Endothelial cell of umbilical vein (primary cell): ENCODE measurements at regions not wholly inside any gene's neighbourhood (a gene's known extent, or its start where the extent isn't known, plus 50 kb on each side); places are given as distances from the start of the nearest gene placed in this dataset.

Experiments
- BruUV-seq: library from RNA; stranded (reverse); fragments of 400-500 nt; replicated peaks from 2 replicates; lab custom pipeline; 2021; lab: Mats Ljungman, UMichigan
- CTCF ChIA-PET: fragments of 300-600, 350-600 bp; sonication (Branson Sonifier 250); formaldehyde crosslinking; loops from one replicate; lab custom pipeline; 2021; ENCODE audit warnings: antibody characterized with exemption, inconsistent platforms; lab: Charles Lee
- POLR2A ChIA-PET: fragments of 300-600, 350-600 bp; sonication (Branson Sonifier 250); formaldehyde crosslinking; loops from one replicate; lab custom pipeline; 2021; ENCODE audit warnings: antibody characterized with exemption, inconsistent platforms; lab: Charles Lee
- DNase-seq: peaks from one replicate; pipeline ENCODE4 v3.0.0-alpha.2; 2011; ENCODE audit warnings: low read depth, low spot score
- FAIRE-seq: peaks from 2 replicates; lab custom pipeline; 2011; peaks lifted over from hg19 to GRCh38; lab: Jason Lieb, UNC
- H2AFZ ChIP-seq: 2 replicates; pipeline ENCODE4 v1.6.0; 2012; ENCODE audit warnings: low read depth, low read length, control low read depth, inconsistent platforms
- H3K27ac ChIP-seq: 2 replicates; pipeline ENCODE4 v1.5.1; 2011; ENCODE audit warnings: low read depth, mild to moderate bottlenecking, control low read depth, low read length, moderate library complexity; ENCODE audit not compliant: insufficient read depth
- H3K27me3 ChIP-seq, 2 experiments: 2 replicates each; pipeline versions ENCODE4 v1.6.0 to v1.6.1; 2011; ENCODE audit warnings: low read length in 2 of 2, mixed read lengths in 1 of 2; ENCODE audit not compliant: control insufficient read depth in 2 of 2, insufficient read depth in 2 of 2
- H3K36me3 ChIP-seq, 2 experiments: 2 replicates in 1 of 2; 3 replicates in 1 of 2; pipeline ENCODE4 v1.5.1; 2011; ENCODE audit warnings: low read length in 2 of 2, mild to moderate bottlenecking in 1 of 2, moderate library complexity in 1 of 2; ENCODE audit not compliant: control insufficient read depth in 2 of 2, insufficient read depth in 2 of 2; ENCODE audit errors: extremely low read depth in 1 of 2
- H3K4me1 ChIP-seq: 3 replicates; pipeline ENCODE4 v1.5.1; 2011; ENCODE audit warnings: mild to moderate bottlenecking, low read length; ENCODE audit not compliant: control insufficient read depth, insufficient read depth; ENCODE audit errors: extremely low read depth
- H3K4me2 ChIP-seq: 2 replicates; pipeline ENCODE4 v1.6.1; 2011; ENCODE audit warnings: low read length, control low read depth, mixed read lengths; ENCODE audit not compliant: insufficient read depth
- H3K4me3 ChIP-seq, 3 experiments: fragments of 200-600 bp in 1 of 3; sonication (generic), shearing (Covaris generic) in 1 of 3; replicated peaks in 1 of 3; 2 replicates each; pipeline ENCODE4 v1.5.1; 2011 to 2016; ENCODE audit warnings: control low read depth in 3 of 3, low read length in 3 of 3, mild to moderate bottlenecking in 2 of 3, inconsistent platforms in 1 of 3, low read depth in 1 of 3, moderate library complexity in 1 of 3; ENCODE audit not compliant: insufficient read depth in 1 of 3
- H3K79me2 ChIP-seq: 2 replicates; pipeline ENCODE4 v1.6.0; 2012; ENCODE audit warnings: low read length, inconsistent platforms; ENCODE audit not compliant: control insufficient read depth, insufficient read depth
- H3K9ac ChIP-seq: replicated peaks from 2 replicates; pipeline ENCODE3; 2011; ENCODE audit warnings: low read length, control low read depth; ENCODE audit not compliant: insufficient read depth; ENCODE audit errors: extremely low read depth
- H3K9me1 ChIP-seq: replicated peaks from 3 replicates; pipeline ENCODE4 v1.6.0; 2011; ENCODE audit warnings: mild to moderate bottlenecking, low read length; ENCODE audit not compliant: control insufficient read depth, insufficient read depth; ENCODE audit errors: extremely low read depth
- H3K9me3 ChIP-seq: replicated peaks from 2 replicates; pipeline ENCODE4 v1.5.1; 2012; ENCODE audit warnings: low read length, inconsistent platforms; ENCODE audit not compliant: control insufficient read depth, insufficient read depth
- H4K20me1 ChIP-seq: replicated peaks from 2 replicates; pipeline ENCODE3; 2011; ENCODE audit warnings: mild to moderate bottlenecking, low read length; ENCODE audit not compliant: control insufficient read depth, insufficient read depth; ENCODE audit errors: extremely low read depth
- EZH2 ChIP-seq: IDR thresholded peaks from 2 replicates; pipeline ENCODE4 v1.6.1; 2012; ENCODE audit warnings: borderline replicate concordance, low read depth, mild to moderate bottlenecking, moderate library complexity, low read length, inconsistent platforms; ENCODE audit not compliant: severe bottlenecking
- FOS ChIP-seq: IDR thresholded peaks from 2 replicates; pipeline ENCODE4 v1.6.1; 2011; ENCODE audit warnings: mild to moderate bottlenecking, low read length, moderate library complexity, borderline replicate concordance; ENCODE audit not compliant: insufficient read depth
- GATA2 ChIP-seq: IDR thresholded peaks from 2 replicates; pipeline ENCODE4 v1.7.0; 2011; ENCODE audit warnings: low read depth, mild to moderate bottlenecking, moderate library complexity, mixed read lengths, low read length; ENCODE audit not compliant: insufficient read length, insufficient read depth
- JUN ChIP-seq: IDR thresholded peaks from 2 replicates; pipeline ENCODE4 v1.6.1; 2011; ENCODE audit warnings: borderline replicate concordance, low read depth; ENCODE audit not compliant: insufficient read length, insufficient read depth
- MYC ChIP-seq: IDR thresholded peaks from one replicate; pipeline ENCODE4 v1.6.1; 2011; ENCODE audit warnings: mild to moderate bottlenecking, low read depth, low read length
- POLR2A ChIP-seq: IDR thresholded peaks from 2 replicates; pipeline ENCODE4 v1.6.1; 2012; ENCODE audit warnings: low read depth, mild to moderate bottlenecking, control low read depth, low read length
- POLR2AphosphoS5 ChIP-seq: IDR thresholded peaks from 2 replicates; pipeline ENCODE4 v1.6.1; 2012; ENCODE audit warnings: low read depth, mild to moderate bottlenecking, control low read depth, low read length, moderate library complexity; ENCODE audit not compliant: insufficient read depth
- dilution Hi-C: fragments of 300-500 bp; cut with MboI; formaldehyde crosslinking; loops from one replicate; pipeline ENCODE4 v1.15.0; 2019; ENCODE audit warnings: low sequenced_read_pairs; ENCODE audit not compliant: extremely low pct_ligation_motif_present
- intact Hi-C: fragments of 100-400 bp; cut with micrococcal nuclease; formaldehyde crosslinking; loops from one replicate; pipeline ENCODE4 v1.10.0; 2022
- TF ChIP-seq, protein P1 (sequence below): IDR thresholded peaks from 2 replicates; pipeline ENCODE4 v1.6.1; 2011; ENCODE audit not compliant: insufficient read depth, insufficient read length
- TF ChIP-seq, protein P2 (sequence below), 2 donors: IDR thresholded peaks; 1 replicate in 1 of 2; 2 replicates in 1 of 2; pipeline ENCODE4 v1.5.1; 2011; ENCODE audit warnings: low read length in 2 of 2, mild to moderate bottlenecking in 2 of 2, moderate library complexity in 2 of 2, control low read depth in 1 of 2, inconsistent platforms in 1 of 2, low read depth in 1 of 2; ENCODE audit not compliant: insufficient read depth in 1 of 2; ENCODE audit errors: extremely low read depth in 1 of 2

DNA sequence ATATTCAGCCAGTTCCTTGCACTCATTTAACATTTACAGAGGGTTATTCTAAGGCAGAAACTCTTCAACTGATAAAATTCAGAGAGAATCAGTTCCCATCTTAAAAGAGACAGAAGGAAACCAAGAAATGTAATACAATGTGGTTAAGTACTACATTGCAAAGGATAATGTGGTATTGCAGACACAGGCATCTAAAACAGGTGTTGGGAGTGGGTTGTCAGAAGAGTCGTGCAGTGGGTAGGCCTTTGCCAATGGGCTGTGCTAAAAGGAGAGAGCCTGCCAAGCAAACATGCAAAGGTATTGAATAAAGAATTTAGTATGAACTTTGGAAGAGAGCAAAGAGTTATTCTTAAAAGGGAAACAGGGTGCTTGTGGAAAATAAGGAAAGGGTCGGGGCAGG is 1044.4 kb upstream of the DIAPH2 start:
- BruUV-seq, result no TSS peak
- dilution Hi-C loops, result no loop called here
- FAIRE-seq, result no peak
- H3K9me1 ChIP-seq, result no peaks in the 10 kb centered on the region
- H4K20me1 ChIP-seq, result no peaks in the 10 kb centered on the region
- TF ChIP-seq MYC (no peak), POLR2A (no peak), GATA2 (no peak), POLR2AphosphoS5 (no peak), EZH2 (no peak), FOS (no peak), JUN (no peak)
- TF ChIP-seq, protein P1, sequence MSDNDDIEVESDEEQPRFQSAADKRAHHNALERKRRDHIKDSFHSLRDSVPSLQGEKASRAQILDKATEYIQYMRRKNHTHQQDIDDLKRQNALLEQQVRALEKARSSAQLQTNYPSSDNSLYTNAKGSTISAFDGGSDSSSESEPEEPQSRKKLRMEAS, result no peak
- TF ChIP-seq, protein P2, sequence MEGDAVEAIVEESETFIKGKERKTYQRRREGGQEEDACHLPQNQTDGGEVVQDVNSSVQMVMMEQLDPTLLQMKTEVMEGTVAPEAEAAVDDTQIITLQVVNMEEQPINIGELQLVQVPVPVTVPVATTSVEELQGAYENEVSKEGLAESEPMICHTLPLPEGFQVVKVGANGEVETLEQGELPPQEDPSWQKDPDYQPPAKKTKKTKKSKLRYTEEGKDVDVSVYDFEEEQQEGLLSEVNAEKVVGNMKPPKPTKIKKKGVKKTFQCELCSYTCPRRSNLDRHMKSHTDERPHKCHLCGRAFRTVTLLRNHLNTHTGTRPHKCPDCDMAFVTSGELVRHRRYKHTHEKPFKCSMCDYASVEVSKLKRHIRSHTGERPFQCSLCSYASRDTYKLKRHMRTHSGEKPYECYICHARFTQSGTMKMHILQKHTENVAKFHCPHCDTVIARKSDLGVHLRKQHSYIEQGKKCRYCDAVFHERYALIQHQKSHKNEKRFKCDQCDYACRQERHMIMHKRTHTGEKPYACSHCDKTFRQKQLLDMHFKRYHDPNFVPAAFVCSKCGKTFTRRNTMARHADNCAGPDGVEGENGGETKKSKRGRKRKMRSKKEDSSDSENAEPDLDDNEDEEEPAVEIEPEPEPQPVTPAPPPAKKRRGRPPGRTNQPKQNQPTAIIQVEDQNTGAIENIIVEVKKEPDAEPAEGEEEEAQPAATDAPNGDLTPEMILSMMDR (IDR thresholded peaks at IDR 0.05; ENCODE audit: extremely low read depth in 1 of 2, insufficient read depth in 1 of 2, low read depth in 1 of 2, low read length in 2 of 2), result no peak
- no peaks in the 10 kb centered on the region for H3K27me3 ChIP-seq
- H3K79me2 ChIP-seq, result no peaks in the 10 kb centered on the region
- CTCF ChIA-PET, result no interaction called here
- POLR2A ChIA-PET, result no interaction called here
- intact Hi-C loops, result no loop called here
- H3K27ac ChIP-seq, result no peak overlapping the region
- H3K4me1 ChIP-seq, result no peaks in the 10 kb centered on the region
- no peak overlapping the region for H3K4me3 ChIP-seq
- no peak overlapping the region for H3K4me2 ChIP-seq
- no peaks in the 10 kb centered on the region for H3K36me3 ChIP-seq
- DNase-seq, result no peak
- no peak overlapping the region for H3K9ac ChIP-seq
- H3K9me3 ChIP-seq, result no peaks in the 10 kb centered on the region
- H2AFZ ChIP-seq, result no peak overlapping the region
